Endothelial cell of umbilical vein (primary cell): ENCODE measurements at regions not wholly inside any gene's neighbourhood (a gene's known extent, or its start where the extent isn't known, plus 50 kb on each side); places are given as distances from the start of the nearest gene placed in this dataset.
A peak's percentile ranks its signal among the peaks of the same experiment; 100 is the strongest.

Source experiments
- BruUV-seq: library from RNA; stranded (reverse); fragments of 400-500 nt; replicated peaks from 2 replicates; lab custom pipeline; 2021; lab: Mats Ljungman, UMichigan
- CTCF ChIA-PET: fragments of 300-600, 350-600 bp; sonication (Branson Sonifier 250); formaldehyde crosslinking; loops from one replicate; lab custom pipeline; 2021; ENCODE audit warnings: antibody characterized with exemption, inconsistent platforms; lab: Charles Lee
- POLR2A ChIA-PET: fragments of 300-600, 350-600 bp; sonication (Branson Sonifier 250); formaldehyde crosslinking; loops from one replicate; lab custom pipeline; 2021; ENCODE audit warnings: antibody characterized with exemption, inconsistent platforms; lab: Charles Lee
- DNase-seq: peaks from one replicate; pipeline ENCODE4 v3.0.0-alpha.2; 2011; ENCODE audit warnings: low read depth, low spot score
- FAIRE-seq: peaks from 2 replicates; lab custom pipeline; 2011; peaks lifted over from hg19 to GRCh38; lab: Jason Lieb, UNC
- H2AFZ ChIP-seq: 2 replicates; pipeline ENCODE4 v1.6.0; 2012; ENCODE audit warnings: low read depth, low read length, control low read depth, inconsistent platforms
- H3K27ac ChIP-seq: 2 replicates; pipeline ENCODE4 v1.5.1; 2011; ENCODE audit warnings: low read depth, mild to moderate bottlenecking, control low read depth, low read length, moderate library complexity; ENCODE audit not compliant: insufficient read depth
- H3K27me3 ChIP-seq, 2 experiments: 2 replicates each; pipeline versions ENCODE4 v1.6.0 to v1.6.1; 2011; ENCODE audit warnings: low read length in 2 of 2, mixed read lengths in 1 of 2; ENCODE audit not compliant: control insufficient read depth in 2 of 2, insufficient read depth in 2 of 2
- H3K36me3 ChIP-seq, 2 experiments: 2 replicates in 1 of 2; 3 replicates in 1 of 2; pipeline ENCODE4 v1.5.1; 2011; ENCODE audit warnings: low read length in 2 of 2, mild to moderate bottlenecking in 1 of 2, moderate library complexity in 1 of 2; ENCODE audit not compliant: control insufficient read depth in 2 of 2, insufficient read depth in 2 of 2; ENCODE audit errors: extremely low read depth in 1 of 2
- H3K4me1 ChIP-seq: 3 replicates; pipeline ENCODE4 v1.5.1; 2011; ENCODE audit warnings: mild to moderate bottlenecking, low read length; ENCODE audit not compliant: control insufficient read depth, insufficient read depth; ENCODE audit errors: extremely low read depth
- H3K4me2 ChIP-seq: 2 replicates; pipeline ENCODE4 v1.6.1; 2011; ENCODE audit warnings: low read length, control low read depth, mixed read lengths; ENCODE audit not compliant: insufficient read depth
- H3K4me3 ChIP-seq, 3 experiments: fragments of 200-600 bp in 1 of 3; sonication (generic), shearing (Covaris generic) in 1 of 3; replicated peaks in 1 of 3; 2 replicates each; pipeline ENCODE4 v1.5.1; 2011 to 2016; ENCODE audit warnings: control low read depth in 3 of 3, low read length in 3 of 3, mild to moderate bottlenecking in 2 of 3, inconsistent platforms in 1 of 3, low read depth in 1 of 3, moderate library complexity in 1 of 3; ENCODE audit not compliant: insufficient read depth in 1 of 3
- H3K79me2 ChIP-seq: 2 replicates; pipeline ENCODE4 v1.6.0; 2012; ENCODE audit warnings: low read length, inconsistent platforms; ENCODE audit not compliant: control insufficient read depth, insufficient read depth
- H3K9ac ChIP-seq: replicated peaks from 2 replicates; pipeline ENCODE3; 2011; ENCODE audit warnings: low read length, control low read depth; ENCODE audit not compliant: insufficient read depth; ENCODE audit errors: extremely low read depth
- H3K9me1 ChIP-seq: replicated peaks from 3 replicates; pipeline ENCODE4 v1.6.0; 2011; ENCODE audit warnings: mild to moderate bottlenecking, low read length; ENCODE audit not compliant: control insufficient read depth, insufficient read depth; ENCODE audit errors: extremely low read depth
- H3K9me3 ChIP-seq: replicated peaks from 2 replicates; pipeline ENCODE4 v1.5.1; 2012; ENCODE audit warnings: low read length, inconsistent platforms; ENCODE audit not compliant: control insufficient read depth, insufficient read depth
- H4K20me1 ChIP-seq: replicated peaks from 2 replicates; pipeline ENCODE3; 2011; ENCODE audit warnings: mild to moderate bottlenecking, low read length; ENCODE audit not compliant: control insufficient read depth, insufficient read depth; ENCODE audit errors: extremely low read depth
- FOS ChIP-seq: IDR thresholded peaks from 2 replicates; pipeline ENCODE4 v1.6.1; 2011; ENCODE audit warnings: mild to moderate bottlenecking, low read length, moderate library complexity, borderline replicate concordance; ENCODE audit not compliant: insufficient read depth
- GATA2 ChIP-seq: IDR thresholded peaks from 2 replicates; pipeline ENCODE4 v1.7.0; 2011; ENCODE audit warnings: low read depth, mild to moderate bottlenecking, moderate library complexity, mixed read lengths, low read length; ENCODE audit not compliant: insufficient read length, insufficient read depth
- JUN ChIP-seq: IDR thresholded peaks from 2 replicates; pipeline ENCODE4 v1.6.1; 2011; ENCODE audit warnings: borderline replicate concordance, low read depth; ENCODE audit not compliant: insufficient read length, insufficient read depth
- MAX ChIP-seq: IDR thresholded peaks from 2 replicates; pipeline ENCODE4 v1.6.1; 2011; ENCODE audit not compliant: insufficient read depth, insufficient read length
- POLR2AphosphoS5 ChIP-seq: IDR thresholded peaks from 2 replicates; pipeline ENCODE4 v1.6.1; 2012; ENCODE audit warnings: low read depth, mild to moderate bottlenecking, control low read depth, low read length, moderate library complexity; ENCODE audit not compliant: insufficient read depth
- dilution Hi-C: fragments of 300-500 bp; cut with MboI; formaldehyde crosslinking; loops from one replicate; pipeline ENCODE4 v1.15.0; 2019; ENCODE audit warnings: low sequenced_read_pairs; ENCODE audit not compliant: extremely low pct_ligation_motif_present
- intact Hi-C: fragments of 100-400 bp; cut with micrococcal nuclease; formaldehyde crosslinking; loops from one replicate; pipeline ENCODE4 v1.10.0; 2022
- TF ChIP-seq, protein P1 (sequence below), 2 donors: IDR thresholded peaks; 1 replicate in 1 of 2; 2 replicates in 1 of 2; pipeline ENCODE4 v1.5.1; 2011; ENCODE audit warnings: low read length in 2 of 2, mild to moderate bottlenecking in 2 of 2, moderate library complexity in 2 of 2, control low read depth in 1 of 2, inconsistent platforms in 1 of 2, low read depth in 1 of 2; ENCODE audit not compliant: insufficient read depth in 1 of 2; ENCODE audit errors: extremely low read depth in 1 of 2

DNA sequence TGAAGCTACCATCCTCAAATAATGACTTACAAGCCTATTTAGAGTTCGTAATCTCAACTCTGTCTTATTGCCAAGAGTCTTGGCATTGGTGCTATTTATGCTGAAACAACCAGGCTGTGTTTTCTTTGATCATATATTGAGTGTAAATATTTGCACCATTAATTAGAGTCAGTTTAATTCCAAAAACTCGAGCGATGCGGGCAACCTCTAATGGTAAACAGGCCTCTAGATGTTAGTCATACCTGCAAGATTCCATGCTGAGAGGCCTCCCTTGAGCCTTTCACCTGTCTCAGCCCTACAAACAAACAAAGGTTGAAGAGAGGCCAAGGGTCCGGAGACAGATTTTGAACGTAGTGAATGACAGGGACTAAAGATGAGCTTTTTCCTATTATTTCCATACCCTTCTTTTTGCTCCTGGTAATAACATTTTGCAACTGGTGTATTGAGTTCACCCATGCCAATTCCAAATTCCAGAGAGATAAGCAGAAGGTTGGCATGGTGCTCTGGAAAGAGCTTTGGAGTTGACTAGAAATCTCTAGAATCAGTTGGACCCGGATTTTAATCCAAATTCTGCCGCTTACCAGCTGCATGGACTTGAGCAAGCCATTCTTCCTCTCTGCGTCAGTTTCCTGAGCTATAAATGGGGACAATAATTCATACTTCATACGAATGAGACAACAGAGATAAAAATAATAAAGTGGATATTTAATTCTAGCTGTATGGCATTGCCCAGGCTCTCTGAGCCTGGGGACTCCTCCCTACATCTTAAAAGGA is 99.1 kb upstream of the ANO1 start:
- no peaks in the 10 kb centered on the region for H3K9me1 ChIP-seq
- no peaks in the 10 kb centered on the region for H3K36me3 ChIP-seq
- H3K27me3 ChIP-seq: peaks cover 5 to 11% of the 10 kb centered on the region in 2 experiments
- H3K27ac ChIP-seq: peak overlapping the region; percentile 2
- H4K20me1 ChIP-seq: no peaks in the 10 kb centered on the region
- no TSS peak for BruUV-seq
- dilution Hi-C loops (no loop called here), intact Hi-C loops (loop anchor here (10.0 kb wide), 1 partner anchor 96 kb away; the partner anchor contains the start of gene ANO1)
- no peaks in the 10 kb centered on the region for H3K79me2 ChIP-seq
- H3K9me3 ChIP-seq: no peaks in the 10 kb centered on the region
- H3K4me3 ChIP-seq: no peak overlapping the region
- peak; percentile 60 for DNase-seq
- ChIA-PET POLR2A (no interaction called here), CTCF (interaction anchor here (0.6 to 2.3 kb wide), 9 partner anchors 10 to 217 kb away, joined by 3 to 6 read pairs (median 4); no protein-coding TSS in a partner anchor)
- H3K4me2 ChIP-seq: peak overlapping the region; percentile 20
- TF ChIP-seq, protein P1, sequence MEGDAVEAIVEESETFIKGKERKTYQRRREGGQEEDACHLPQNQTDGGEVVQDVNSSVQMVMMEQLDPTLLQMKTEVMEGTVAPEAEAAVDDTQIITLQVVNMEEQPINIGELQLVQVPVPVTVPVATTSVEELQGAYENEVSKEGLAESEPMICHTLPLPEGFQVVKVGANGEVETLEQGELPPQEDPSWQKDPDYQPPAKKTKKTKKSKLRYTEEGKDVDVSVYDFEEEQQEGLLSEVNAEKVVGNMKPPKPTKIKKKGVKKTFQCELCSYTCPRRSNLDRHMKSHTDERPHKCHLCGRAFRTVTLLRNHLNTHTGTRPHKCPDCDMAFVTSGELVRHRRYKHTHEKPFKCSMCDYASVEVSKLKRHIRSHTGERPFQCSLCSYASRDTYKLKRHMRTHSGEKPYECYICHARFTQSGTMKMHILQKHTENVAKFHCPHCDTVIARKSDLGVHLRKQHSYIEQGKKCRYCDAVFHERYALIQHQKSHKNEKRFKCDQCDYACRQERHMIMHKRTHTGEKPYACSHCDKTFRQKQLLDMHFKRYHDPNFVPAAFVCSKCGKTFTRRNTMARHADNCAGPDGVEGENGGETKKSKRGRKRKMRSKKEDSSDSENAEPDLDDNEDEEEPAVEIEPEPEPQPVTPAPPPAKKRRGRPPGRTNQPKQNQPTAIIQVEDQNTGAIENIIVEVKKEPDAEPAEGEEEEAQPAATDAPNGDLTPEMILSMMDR (IDR thresholded peaks at IDR 0.05; ENCODE audit: extremely low read depth in 1 of 2, insufficient read depth in 1 of 2, low read depth in 1 of 2, low read length in 2 of 2): no peak
- TF ChIP-seq MAX: no peak
- peak; percentile 36 for TF ChIP-seq POLR2AphosphoS5
- peak; percentile 50 for TF ChIP-seq GATA2
- peak; percentile 61 for TF ChIP-seq FOS
- TF ChIP-seq JUN: peak; percentile 54
- H2AFZ ChIP-seq: peak overlapping the region; percentile 14
- peak; percentile 93 for FAIRE-seq
- H3K9ac ChIP-seq: no peak overlapping the region
- peaks cover 15% of the 10 kb centered on the region for H3K4me1 ChIP-seq
